ENCODE measurements at regions not wholly inside any gene's neighbourhood (a gene's known extent, or its start where the extent isn't known, plus 50 kb on each side); places are given as distances from the start of the nearest gene placed in this dataset.

GRCh38 chr15:70447081-70447480 lies 316.3 kb downstream of the UACA start:
- H2BK12ac ChIP-seq (ENCODE audit: insufficient read length, low read depth, low read length): no peak overlapping the region
- no peak overlapping the region for H2BK15ac ChIP-seq (ENCODE audit: low read depth, low read length)
- H3K4me1 Mint-ChIP-seq: peaks cover 26 to 39% of the 10 kb centered on the region in 2 experiments
- no peak overlapping the region for H3T11ph ChIP-seq (ENCODE audit: low read length)
- no peaks in the 10 kb centered on the region; the same call in 1 of the 2 replicates for H3K4me1 ChIP-seq (ENCODE audit: insufficient read depth, low read length)
- no peak overlapping the region for H2AK5ac ChIP-seq (ENCODE audit: insufficient read length, low read length)
- no peak for TF ChIP-seq CTCF (conservative IDR thresholded peaks at IDR 0.05)
- no peak overlapping the region for H3K27ac Mint-ChIP-seq
- H4K20me1 ChIP-seq (ENCODE audit: control insufficient read depth, insufficient read depth, insufficient read length): no peaks in the 10 kb centered on the region
- no peak overlapping the region for H3K23ac ChIP-seq (ENCODE audit: insufficient read length, low read depth, low read length)
- H3K27me3 ChIP-seq (ENCODE audit: insufficient read depth, low read length): no peaks in the 10 kb centered on the region
- no peak overlapping the region for H3K4me2 ChIP-seq (ENCODE audit: insufficient read depth, insufficient read length, low read length)
- no peak overlapping the region for H4K8ac ChIP-seq (replicated peaks; ENCODE audit: insufficient read length, low read depth, low read length)
- H4K5ac ChIP-seq (ENCODE audit: insufficient read length, low read depth, low read length): no peak overlapping the region
- no peak overlapping the region for H3K18ac ChIP-seq (ENCODE audit: insufficient read length, low read depth, low read length)
- DNase-seq: no peak
- no peak overlapping the region for H3K27ac ChIP-seq (ENCODE audit: insufficient read length, low read depth, low read length)
- no peaks in the 10 kb centered on the region for H3K23me2 ChIP-seq (ENCODE audit: insufficient read length, low read depth, low read length, poor library complexity, severe bottlenecking)
- no peak overlapping the region for H2BK20ac ChIP-seq (ENCODE audit: low read depth, low read length, poor library complexity, severe bottlenecking)
- H2BK120ac ChIP-seq (ENCODE audit: low read depth, low read length, poor library complexity, severe bottlenecking): no peak overlapping the region
- no peak overlapping the region for H3K4me3 Mint-ChIP-seq
- H3K9me3 ChIP-seq (ENCODE audit: control insufficient read depth, low read depth, low read length): no peaks in the 10 kb centered on the region
- peaks cover 45% of the 10 kb centered on the region for H3K27me3 Mint-ChIP-seq (ENCODE audit: low read depth)
- no peak overlapping the region for H3K56ac ChIP-seq (ENCODE audit: insufficient read length, low read depth, low read length)
- H3K79me2 ChIP-seq (ENCODE audit: insufficient read depth, low read length): no peaks in the 10 kb centered on the region
- H4K91ac ChIP-seq (ENCODE audit: insufficient read length, low read depth, low read length): no peak overlapping the region
- no peaks in the 10 kb centered on the region for H3K79me1 ChIP-seq (ENCODE audit: insufficient read depth, low read depth, low read length, poor library complexity, severe bottlenecking)
- no peak overlapping the region for H2AFZ ChIP-seq (ENCODE audit: low read length)
- H3K9me3 Mint-ChIP-seq: no peaks in the 10 kb centered on the region; a peak in 2 of 5 replicates
- no peak overlapping the region for H3K14ac ChIP-seq (ENCODE audit: insufficient read depth, low read length)
- H3K9ac ChIP-seq (ENCODE audit: extremely low read depth, insufficient read length, low read length): no peak overlapping the region
- no peak overlapping the region for H3K4ac ChIP-seq (ENCODE audit: low read depth, low read length)
- H3K36me3 Mint-ChIP-seq (ENCODE audit: insufficient read depth in 1 of 3, low read depth in 3 of 3): no peaks in the 10 kb centered on the region
- no peak overlapping the region for H2BK5ac ChIP-seq (ENCODE audit: insufficient read length, low read length)
- WGBS (ENCODE audit: extremely low coverage, insufficient read length, low lambda C conversion rate): no CpG with 5 or more reads among the region's 5 CpGs
